Left forelimb (tissue), 1 donor: ENCODE measurements at regions not wholly inside any gene's neighbourhood (a gene's known extent, or its start where the extent isn't known, plus 50 kb on each side); places are given as distances from the start of the nearest gene placed in this dataset.
"Not testable (repeated sequence)": the region's sequence is repeated elsewhere in the genome, so short reads cannot be mapped to it uniquely, and the experiment has no call there.

Source experiments
- DNase-seq: peaks from one replicate; pipeline ENCODE4 v3.0.0-alpha.2; 2018; ENCODE audit warnings: low spot score

- no peak for DNase-seq
Measured at GRCh38 chr1:213324859-213325258, 273.8 kb downstream of the RPS6KC1 start.

GRCh38 chr1:213325482-213325881, 274.4 kb downstream of the RPS6KC1 start:
- no peak for DNase-seq

GRCh38 chr1:213326281-213327016, 275.4 kb downstream of the RPS6KC1 start:
- DNase-seq, result no peak

GRCh38 chr1:213327017-213327667, 276.1 kb downstream of the RPS6KC1 start:
- DNase-seq, result no peak

GRCh38 chr1:213329406-213330008, 278.5 kb downstream of the RPS6KC1 start:
- no peak for DNase-seq

- DNase-seq, result no peak
Measured at GRCh38 chr1:213330281-213330680, 279.2 kb downstream of the RPS6KC1 start.

- DNase-seq, result no peak
Measured at GRCh38 chr1:213331631-213332175, 280.7 kb downstream of the RPS6KC1 start.

GRCh38 chr1:213332491-213332890, 281.4 kb downstream of the RPS6KC1 start:
- DNase-seq, result no peak

GRCh38 chr1:213333121-213333520, 282.1 kb downstream of the RPS6KC1 start:
- no peak for DNase-seq

GRCh38 chr1:213335084-213335483, 284.0 kb downstream of the RPS6KC1 start:
- no peak for DNase-seq

- DNase-seq, result no peak
Measured at GRCh38 chr1:213337025-213337678, 286.1 kb downstream of the RPS6KC1 start.

GRCh38 chr1:213340593-213340992, 289.6 kb downstream of the RPS6KC1 start:
- DNase-seq, result no peak

- DNase-seq, result no peak
Measured at GRCh38 chr1:213345621-213346020, 294.6 kb downstream of the RPS6KC1 start.

- DNase-seq, result no peak
Measured at GRCh38 chr1:213357403-213357802, 306.4 kb downstream of the RPS6KC1 start.

- not testable (repeated sequence) for DNase-seq
Measured at GRCh38 chr1:213358368-213358767, 307.3 kb downstream of the RPS6KC1 start.

- DNase-seq, result no peak
Measured at GRCh38 chr1:213362598-213362997, 311.6 kb downstream of the RPS6KC1 start.

- no peak for DNase-seq
Measured at GRCh38 chr1:213366141-213366831, 315.2 kb downstream of the RPS6KC1 start.

- DNase-seq, result no peak
Measured at GRCh38 chr1:213369465-213369864, 318.4 kb downstream of the RPS6KC1 start.

- no peak for DNase-seq
Measured at GRCh38 chr1:213370523-213370922, 319.5 kb downstream of the RPS6KC1 start.

- DNase-seq, result no peak
Measured at GRCh38 chr1:213371525-213371846, 320.4 kb downstream of the RPS6KC1 start.

GRCh38 chr1:213371847-213372619, 321.0 kb downstream of the RPS6KC1 start:
- DNase-seq, result no peak
